Stimulated activated CD8-positive, alpha-beta memory T cell treated with anti-CD3 and anti-CD28 coated beads, Interleukin-4, amount 100 ng/mL, for 48 hours (primary cell): ENCODE measurements at regions not wholly inside any gene's neighbourhood (a gene's known extent, or its start where the extent isn't known, plus 50 kb on each side); places are given as distances from the start of the nearest gene placed in this dataset.

Experiments used
- DNase-seq: peaks from one replicate; pipeline ENCODE4 v3.0.0-alpha.2; 2020

DNA sequence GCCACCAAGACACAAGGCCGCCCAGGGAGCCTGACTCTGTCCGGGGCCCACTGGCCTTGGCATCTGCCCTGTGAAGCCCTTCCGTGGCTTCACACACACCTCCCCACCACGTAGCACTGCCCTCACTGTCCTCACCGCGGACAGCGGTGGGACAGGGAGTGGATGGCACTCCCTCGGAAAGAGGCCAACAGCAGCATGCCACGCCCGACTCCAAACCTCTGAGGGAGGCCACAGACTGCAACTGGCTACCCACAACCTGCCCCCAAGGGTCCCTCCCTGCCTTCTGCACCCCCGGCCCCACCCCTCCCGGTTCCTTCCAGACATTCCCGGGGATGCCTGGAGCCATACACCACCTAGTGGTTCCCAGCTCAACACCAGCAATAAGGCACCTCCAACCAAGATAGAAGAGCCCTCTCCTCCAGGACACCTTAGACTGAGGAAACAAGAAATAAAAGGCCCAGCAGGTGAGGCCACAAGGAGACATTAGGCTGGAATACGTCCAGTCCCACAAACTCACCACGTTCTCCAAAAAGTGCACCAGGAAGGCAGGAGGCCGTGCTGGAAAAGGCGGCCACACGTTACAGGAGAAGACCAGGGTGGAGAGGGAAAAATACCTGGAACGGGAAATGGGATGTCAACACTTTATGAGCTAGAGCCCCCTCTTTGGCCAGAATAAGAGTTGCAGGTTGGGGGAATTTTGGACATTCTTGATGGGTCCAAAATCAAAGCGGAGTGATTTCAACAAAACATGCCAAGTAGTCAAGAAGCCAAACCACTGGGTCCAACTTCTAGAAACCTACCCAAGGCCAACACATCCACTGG lies 310.0 kb downstream of the SOX9 start:
- DNase-seq: no peak

- no peak for DNase-seq
These were observed 311.4 kb downstream of the SOX9 start for GRCh38 chr17:72432143-72432621.

- DNase-seq: no peak
These were observed 312.1 kb downstream of the SOX9 start for GRCh38 chr17:72432881-72433280.

GRCh38 chr17:72433797-72434196 lies 313.0 kb downstream of the SOX9 start:
- no peak for DNase-seq

- DNase-seq: no peak
These were observed 313.8 kb downstream of the SOX9 start for GRCh38 chr17:72434581-72434980.

DNA sequence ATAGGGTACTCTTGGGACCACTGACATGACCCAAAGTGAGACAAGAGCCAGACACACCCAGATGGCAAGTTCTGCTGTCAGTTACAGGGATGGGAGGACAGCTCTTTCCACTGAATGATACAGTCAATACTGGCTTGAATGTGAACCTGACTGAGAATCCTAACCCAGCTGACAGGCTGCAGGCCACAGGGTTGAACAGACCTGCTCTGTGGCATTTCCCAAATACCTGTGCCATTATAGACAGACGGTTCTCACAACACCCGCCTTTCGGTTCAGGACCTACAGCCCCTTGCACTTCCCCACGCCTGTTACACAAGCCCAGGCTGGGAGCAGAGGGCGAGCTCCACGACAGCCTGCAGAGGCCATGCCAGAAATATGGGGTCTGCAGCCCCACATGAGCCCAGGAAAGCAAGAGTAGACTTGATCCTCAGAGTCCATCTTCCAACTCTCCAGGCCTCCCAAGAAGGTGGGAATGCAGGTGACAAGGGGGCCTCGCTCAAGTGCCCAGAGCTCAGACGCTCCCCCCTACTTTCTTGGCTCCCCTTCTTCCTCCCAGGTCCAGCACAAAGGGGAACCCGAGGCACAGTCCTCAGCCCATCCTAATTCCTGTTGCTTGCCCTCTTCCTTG lies 314.3 kb downstream of the SOX9 start:
- DNase-seq: no peak

- no peak for DNase-seq
These were observed 318.0 kb downstream of the SOX9 start for GRCh38 chr17:72438783-72439182.

GRCh38 chr17:72439893-72440502 lies 319.2 kb downstream of the SOX9 start:
- DNase-seq: no peak

- DNase-seq: no peak
These were observed 320.1 kb downstream of the SOX9 start for GRCh38 chr17:72440961-72441360.

DNA sequence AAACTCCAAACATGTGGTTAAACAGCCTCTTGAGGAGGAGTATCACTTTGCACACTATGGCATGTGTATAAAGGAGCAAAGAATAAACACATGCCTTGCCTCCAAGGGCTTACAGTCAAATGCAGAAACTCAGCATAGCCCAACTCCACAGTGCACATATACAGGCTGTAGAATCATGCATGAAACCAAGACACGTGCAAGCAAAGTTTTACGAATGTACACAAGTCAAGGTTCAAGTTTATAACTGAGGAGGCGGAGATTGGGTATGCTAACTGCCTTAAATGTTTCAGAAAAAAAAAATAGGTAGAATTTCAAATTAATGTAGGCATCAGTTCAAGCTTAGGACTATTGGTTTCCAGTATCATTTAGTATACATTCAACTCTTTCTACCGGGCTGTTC lies 321.1 kb downstream of the SOX9 start:
- DNase-seq: no peak

DNA sequence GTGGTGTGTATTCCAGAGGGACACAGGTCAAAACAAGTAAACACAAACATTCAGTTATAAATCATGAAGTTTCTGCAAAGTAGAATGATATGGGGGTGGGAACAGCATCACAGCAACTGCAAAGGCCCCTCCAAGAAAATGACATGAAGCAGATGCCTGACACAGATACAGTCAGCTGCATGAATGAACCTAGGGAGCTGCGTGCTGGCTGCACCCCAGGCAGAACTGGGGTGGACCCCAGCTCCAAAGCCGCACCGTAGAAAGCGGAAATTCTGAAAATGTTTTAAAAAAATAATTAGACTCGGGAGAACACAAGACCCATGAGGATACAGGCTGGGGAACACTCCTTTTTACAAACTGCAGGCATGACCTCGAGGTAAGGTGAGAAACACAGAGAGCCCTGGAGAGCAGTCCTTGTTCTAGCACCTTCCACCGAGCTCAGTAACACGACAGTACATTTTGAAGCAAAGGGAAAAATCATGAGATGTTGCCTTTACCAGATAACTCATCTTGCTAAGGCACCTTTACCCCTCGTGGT lies 323.8 kb downstream of the SOX9 start:
- no peak for DNase-seq

DNA sequence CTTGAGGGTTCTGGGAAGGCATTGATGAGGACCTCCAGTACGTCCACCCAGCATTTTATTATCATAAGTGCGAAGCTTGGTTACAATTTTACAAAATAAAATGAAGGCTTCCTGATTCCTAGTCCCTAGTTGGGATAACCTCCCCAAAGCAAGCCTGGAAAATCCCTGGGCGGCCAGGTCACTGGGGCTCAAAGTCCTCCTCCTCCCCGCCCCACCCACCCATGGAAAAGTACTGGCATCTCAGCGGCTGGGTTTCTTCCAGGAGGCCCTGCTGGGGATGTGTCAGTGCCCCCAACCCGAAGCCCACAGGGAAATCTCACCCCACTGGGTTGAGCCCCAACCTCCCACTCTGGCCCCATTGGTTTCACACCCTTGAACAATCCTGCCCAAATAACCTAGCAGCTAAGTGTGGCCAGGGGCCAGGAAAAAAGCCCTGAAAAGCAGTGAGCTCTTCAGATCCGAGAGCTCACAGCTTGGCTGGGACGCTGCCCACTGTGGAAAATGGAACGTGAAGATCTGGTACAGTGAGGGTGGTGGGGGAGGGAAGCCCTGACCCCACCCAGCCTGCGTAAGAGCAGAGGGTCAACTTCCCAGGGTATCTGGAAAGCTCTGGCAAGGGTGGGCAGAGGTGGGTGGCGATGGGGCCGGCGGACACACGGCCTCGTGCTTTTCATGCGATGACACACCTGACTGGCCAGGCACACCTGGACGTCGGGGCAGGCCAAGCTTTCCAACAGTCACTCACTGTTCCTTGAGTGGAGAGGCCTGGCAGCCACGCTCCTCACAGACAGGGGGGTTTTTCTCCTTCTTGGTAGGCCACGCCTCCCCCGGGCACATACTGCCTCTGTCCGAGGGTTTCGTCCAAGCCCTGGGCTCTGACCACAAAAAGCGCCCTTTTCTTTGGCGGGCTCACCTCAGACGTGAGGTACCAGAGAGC lies 324.5 kb downstream of the SOX9 start:
- no peak for DNase-seq

DNA sequence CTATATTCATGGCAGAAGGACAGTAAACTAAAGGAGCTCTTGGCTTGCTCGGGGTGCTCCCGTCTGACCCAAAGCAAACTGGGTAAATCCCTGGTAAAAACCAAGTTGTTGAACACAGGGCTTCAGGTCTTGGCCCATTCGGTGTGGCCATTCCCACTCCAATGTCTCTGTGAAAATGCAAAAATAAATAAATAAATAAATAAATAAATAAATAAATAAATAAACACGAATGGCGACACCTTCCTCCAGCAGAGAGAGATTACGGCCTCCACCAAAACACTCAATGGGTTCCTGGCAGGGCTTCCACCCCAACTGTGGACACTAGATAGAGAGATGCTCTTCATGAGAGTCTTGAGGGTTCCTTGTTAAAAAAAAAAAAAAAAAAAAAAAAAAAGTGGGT lies 325.3 kb downstream of the SOX9 start:
- no peak for DNase-seq

- DNase-seq: no peak
These were observed 325.9 kb downstream of the SOX9 start for GRCh38 chr17:72446525-72447250.

GRCh38 chr17:72447251-72447640 lies 326.4 kb downstream of the SOX9 start:
- DNase-seq: no peak

GRCh38 chr17:72448019-72448418 lies 327.2 kb downstream of the SOX9 start:
- no peak for DNase-seq

DNA sequence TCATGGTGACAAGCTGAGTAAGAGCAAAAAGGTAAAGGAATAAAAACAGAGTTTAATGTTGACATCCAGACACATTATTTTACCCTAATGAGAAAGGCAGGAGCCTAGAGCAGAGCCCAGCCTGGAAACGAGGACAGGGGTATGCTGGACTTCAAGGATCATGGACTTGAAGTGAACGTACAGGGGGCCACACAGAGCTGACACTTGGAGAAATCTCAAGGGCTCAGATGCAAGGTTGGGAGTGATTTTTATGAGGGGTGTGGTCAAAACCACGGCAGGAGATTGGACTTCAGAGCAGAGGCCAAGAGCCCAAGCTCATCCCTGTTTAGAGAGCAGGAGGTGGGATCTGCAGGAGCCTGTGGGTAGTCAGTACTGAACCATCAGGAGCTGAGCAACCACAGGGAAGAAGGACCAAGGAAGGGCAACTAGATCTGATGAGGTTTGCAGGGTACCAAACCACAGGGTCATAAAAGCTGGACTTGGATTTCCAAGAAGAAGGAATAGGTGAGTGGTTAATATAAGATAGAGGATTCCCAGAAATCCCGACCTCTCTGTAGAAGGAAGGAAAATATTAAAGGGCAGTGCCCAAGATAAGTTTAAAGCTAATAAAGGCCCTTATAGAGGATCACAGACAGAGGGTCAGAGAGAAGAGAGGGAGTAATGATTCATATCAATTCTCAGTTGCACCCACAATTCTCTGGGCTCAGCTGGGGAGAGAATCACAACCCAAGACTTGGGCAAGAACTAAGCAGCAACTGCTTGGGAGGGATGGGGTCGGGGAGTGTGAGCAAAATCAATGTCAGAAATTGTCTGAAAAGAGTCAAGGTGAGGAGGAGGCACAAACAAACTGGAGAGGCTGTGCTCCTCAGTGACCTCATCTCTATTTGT lies 331.7 kb downstream of the SOX9 start:
- DNase-seq: no peak

DNA sequence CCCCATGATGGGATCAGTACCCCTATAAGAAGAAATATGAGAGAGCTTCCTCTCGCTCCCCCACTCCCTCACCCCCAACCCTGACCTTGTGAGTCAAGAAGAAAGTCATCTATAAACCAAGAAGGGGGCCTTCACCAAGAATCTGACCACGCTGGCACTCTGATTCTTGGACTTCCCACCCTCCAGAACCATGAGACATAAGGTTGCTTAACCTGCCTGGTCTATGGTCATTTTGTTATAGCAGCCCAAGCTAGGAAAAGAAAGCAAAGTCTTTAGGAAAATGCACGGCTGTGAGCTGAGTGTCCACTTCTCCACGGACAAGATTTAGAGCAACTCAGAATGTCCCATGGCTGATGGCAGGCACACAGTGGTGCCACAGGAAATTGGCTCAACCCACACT lies 333.5 kb downstream of the SOX9 start:
- no peak for DNase-seq

DNA sequence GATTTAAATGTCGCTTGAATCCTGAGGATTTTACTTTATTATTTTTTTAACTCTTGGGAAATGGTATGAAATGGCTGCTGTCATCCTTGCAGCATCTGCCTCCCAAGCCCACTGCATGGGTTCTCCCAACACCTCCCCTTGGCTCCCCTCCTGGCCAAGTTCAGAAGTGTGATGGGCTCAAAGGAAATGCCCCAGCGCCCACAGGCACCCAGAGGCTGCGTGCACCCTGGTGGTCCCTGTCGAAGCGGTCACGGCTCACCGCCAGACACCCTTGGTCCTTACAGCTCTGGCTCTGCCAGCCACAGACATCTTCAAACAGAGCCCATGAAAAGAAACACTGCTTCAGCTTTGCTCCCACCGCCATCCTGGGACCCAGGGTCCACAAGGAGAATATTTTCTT lies 334.7 kb downstream of the SOX9 start:
- DNase-seq: no peak

GRCh38 chr17:72456075-72456474 lies 335.3 kb downstream of the SOX9 start:
- no peak for DNase-seq

- no peak for DNase-seq
These were observed 336.9 kb downstream of the SOX9 start for GRCh38 chr17:72457712-72458111.
